Calu3 (cell line): ENCODE measurements at regions not wholly inside any gene's neighbourhood (a gene's known extent, or its start where the extent isn't known, plus 50 kb on each side); places are given as distances from the start of the nearest gene placed in this dataset.

ENCODE experiments used
- BruUV-seq: library from RNA; stranded (reverse); fragments of 400-500 nt; replicated peaks from 2 replicates; lab custom pipeline; 2021; lab: Mats Ljungman, UMichigan
- CTCF ChIA-PET: fragments of 300-600 bp; sonication (Branson Sonifier 250); formaldehyde crosslinking; loops from one replicate; lab custom pipeline; 2022; ENCODE audit warnings: antibody characterized with exemption; lab: Charles Lee
- DNase-seq: peaks from one replicate; pipeline ENCODE4 v3.0.0; 2022
- H3K27ac Mint-ChIP-seq: one replicate; pipeline ENCODE4 v1.8.0; 2022; ENCODE audit warnings: mixed read lengths; ENCODE audit not compliant: unreplicated experiment
- H3K27me3 Mint-ChIP-seq: one replicate; pipeline ENCODE4 v1.8.0; 2022; ENCODE audit warnings: mixed read lengths; ENCODE audit not compliant: unreplicated experiment
- H3K36me3 Mint-ChIP-seq: one replicate; pipeline ENCODE4 v1.8.0; 2022; ENCODE audit warnings: mild to moderate bottlenecking, moderate library complexity, mixed read lengths; ENCODE audit not compliant: insufficient read depth, unreplicated experiment
- H3K4me1 Mint-ChIP-seq: one replicate; pipeline ENCODE4 v1.8.0; 2022; ENCODE audit warnings: mild to moderate bottlenecking, low read depth, mixed read lengths; ENCODE audit not compliant: unreplicated experiment
- H3K4me3 Mint-ChIP-seq: one replicate; pipeline ENCODE4 v1.8.0; 2022; ENCODE audit warnings: mild to moderate bottlenecking, low read depth, moderate library complexity, mixed read lengths; ENCODE audit not compliant: unreplicated experiment
- H3K9me3 Mint-ChIP-seq: one replicate; pipeline ENCODE4 v1.8.0; 2022; ENCODE audit warnings: low read depth, mixed read lengths; ENCODE audit not compliant: unreplicated experiment
- intact Hi-C: fragments of 100-400 bp; cut with micrococcal nuclease; formaldehyde crosslinking; loops from one replicate; pipeline ENCODE4 v1.10.0; 2022; ENCODE audit not compliant: unreplicated experiment
- TF ChIP-seq, protein P1 (sequence below): fragments of 200-600 bp; IDR thresholded peaks from one replicate; pipeline ENCODE4 v1.8.0; 2022; ENCODE audit warnings: antibody characterized with exemption; ENCODE audit not compliant: unreplicated experiment

DNA sequence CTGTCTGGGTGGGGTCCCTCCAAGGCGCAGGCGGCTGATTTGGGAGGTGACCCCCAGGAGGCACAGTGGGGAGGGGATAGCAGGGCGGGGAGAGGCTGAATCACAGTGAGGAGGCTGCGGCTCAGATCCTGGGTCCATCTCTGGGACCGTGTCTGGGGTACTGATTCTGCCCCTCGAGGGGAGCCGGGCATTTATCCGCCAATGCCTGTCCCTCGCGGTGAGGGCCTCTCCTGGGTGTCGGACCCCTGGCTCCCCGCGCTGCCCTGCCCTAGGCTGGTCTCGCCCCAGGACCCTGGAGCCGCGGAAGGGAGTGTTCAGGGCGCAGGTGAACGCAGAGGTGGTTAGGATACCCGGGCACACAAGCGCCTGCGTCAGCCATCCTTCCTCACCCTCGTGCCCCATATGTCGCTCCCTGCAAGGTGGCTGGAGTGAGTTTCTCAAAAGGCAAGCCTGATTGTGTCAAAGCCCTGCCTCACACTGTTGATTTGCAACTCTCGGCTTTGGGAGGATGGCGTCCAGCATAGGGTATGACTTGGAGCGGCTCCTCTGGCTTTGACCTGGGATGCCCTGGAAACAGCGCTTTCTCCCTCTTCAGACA lies 530.9 kb downstream of the PTPRU start:
- peaks cover 73% of the 10 kb centered on the region for H3K27me3 Mint-ChIP-seq
- no peak for DNase-seq
- H3K4me1 Mint-ChIP-seq = no peaks in the 10 kb centered on the region
- CTCF ChIA-PET = no interaction called here
- no peaks in the 10 kb centered on the region for H3K36me3 Mint-ChIP-seq
- H3K4me3 Mint-ChIP-seq = no peak overlapping the region
- intact Hi-C loops = no loop called here
- no peaks in the 10 kb centered on the region for H3K9me3 Mint-ChIP-seq
- TF ChIP-seq, protein P1, sequence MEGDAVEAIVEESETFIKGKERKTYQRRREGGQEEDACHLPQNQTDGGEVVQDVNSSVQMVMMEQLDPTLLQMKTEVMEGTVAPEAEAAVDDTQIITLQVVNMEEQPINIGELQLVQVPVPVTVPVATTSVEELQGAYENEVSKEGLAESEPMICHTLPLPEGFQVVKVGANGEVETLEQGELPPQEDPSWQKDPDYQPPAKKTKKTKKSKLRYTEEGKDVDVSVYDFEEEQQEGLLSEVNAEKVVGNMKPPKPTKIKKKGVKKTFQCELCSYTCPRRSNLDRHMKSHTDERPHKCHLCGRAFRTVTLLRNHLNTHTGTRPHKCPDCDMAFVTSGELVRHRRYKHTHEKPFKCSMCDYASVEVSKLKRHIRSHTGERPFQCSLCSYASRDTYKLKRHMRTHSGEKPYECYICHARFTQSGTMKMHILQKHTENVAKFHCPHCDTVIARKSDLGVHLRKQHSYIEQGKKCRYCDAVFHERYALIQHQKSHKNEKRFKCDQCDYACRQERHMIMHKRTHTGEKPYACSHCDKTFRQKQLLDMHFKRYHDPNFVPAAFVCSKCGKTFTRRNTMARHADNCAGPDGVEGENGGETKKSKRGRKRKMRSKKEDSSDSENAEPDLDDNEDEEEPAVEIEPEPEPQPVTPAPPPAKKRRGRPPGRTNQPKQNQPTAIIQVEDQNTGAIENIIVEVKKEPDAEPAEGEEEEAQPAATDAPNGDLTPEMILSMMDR = no peak
- no TSS peak for BruUV-seq
- no peak overlapping the region for H3K27ac Mint-ChIP-seq

DNA sequence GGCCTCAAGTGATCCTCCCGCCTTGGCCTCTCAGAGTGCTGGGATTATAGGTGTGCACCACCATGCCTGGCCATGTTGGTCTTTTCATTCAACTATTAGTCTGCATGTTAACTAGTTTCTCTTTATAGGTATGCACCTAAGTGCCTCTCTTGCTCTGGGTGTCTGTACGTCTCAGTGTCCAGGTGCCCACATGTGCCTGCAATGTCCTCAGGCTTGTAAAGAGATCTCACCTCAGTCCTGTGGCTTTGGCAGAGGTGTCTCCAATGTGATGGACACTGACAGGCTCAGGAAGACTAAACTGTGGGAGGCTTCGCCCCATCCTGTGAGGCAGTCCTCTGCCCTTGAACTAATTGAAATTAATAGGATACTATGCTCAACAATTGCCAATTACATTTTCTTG lies 526.3 kb downstream of the PTPRU start:
- intact Hi-C loops = no loop called here
- DNase-seq = no peak
- Mint-ChIP-seq H3K36me3 (no peaks in the 10 kb centered on the region), H3K27me3 (peaks cover 87% of the 10 kb centered on the region), H3K9me3 (no peaks in the 10 kb centered on the region), H3K27ac (no peak overlapping the region), H3K4me3 (no peak overlapping the region), H3K4me1 (no peaks in the 10 kb centered on the region)
- TF ChIP-seq, protein P1 = no peak
- CTCF ChIA-PET = no interaction called here
- BruUV-seq = no TSS peak

DNA sequence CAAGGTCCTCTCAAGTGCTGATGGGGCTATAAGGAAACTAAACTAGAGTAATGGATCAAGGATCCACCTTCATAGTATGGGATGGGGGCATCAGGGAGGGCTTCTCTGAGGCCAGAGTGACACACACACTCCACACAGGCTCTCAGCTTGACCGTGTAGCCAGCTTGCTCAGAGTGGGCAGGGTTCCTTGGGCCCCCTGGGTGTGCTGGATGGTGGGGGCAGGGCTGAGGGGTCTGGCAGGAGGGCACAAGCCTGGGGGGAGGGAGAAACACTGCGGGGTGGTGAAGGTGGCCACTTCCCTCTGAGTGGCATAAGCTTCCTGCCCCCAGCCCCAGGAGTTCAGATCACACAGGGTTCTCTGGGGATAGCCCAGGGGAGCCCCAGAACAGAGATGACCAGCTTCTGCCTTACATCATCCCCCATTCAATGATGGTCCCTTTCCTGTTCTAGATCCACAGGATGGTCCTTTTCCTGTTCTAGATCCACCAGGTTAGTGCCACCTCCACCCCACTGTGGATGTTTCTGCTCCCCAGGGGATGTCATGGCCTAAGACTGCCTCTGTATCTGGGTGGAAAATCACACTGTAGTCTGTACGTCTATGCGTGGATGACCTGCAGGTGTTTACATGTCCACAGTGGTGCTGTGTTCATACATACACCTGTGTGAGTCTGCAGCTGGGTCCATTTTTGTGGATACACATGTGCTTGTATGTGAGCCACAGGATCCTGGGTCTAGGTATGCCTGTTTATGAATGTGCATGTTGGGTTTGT lies 525.0 kb downstream of the PTPRU start:
- H3K4me1 Mint-ChIP-seq = no peaks in the 10 kb centered on the region
- intact Hi-C loops = no loop called here
- H3K27me3 Mint-ChIP-seq = peaks cover 87% of the 10 kb centered on the region
- H3K9me3 Mint-ChIP-seq = no peaks in the 10 kb centered on the region
- no peak overlapping the region for H3K4me3 Mint-ChIP-seq
- TF ChIP-seq, protein P1 = no peak
- BruUV-seq = no TSS peak
- CTCF ChIA-PET = no interaction called here
- no peak for DNase-seq
- no peak overlapping the region for H3K27ac Mint-ChIP-seq
- no peaks in the 10 kb centered on the region for H3K36me3 Mint-ChIP-seq

DNA sequence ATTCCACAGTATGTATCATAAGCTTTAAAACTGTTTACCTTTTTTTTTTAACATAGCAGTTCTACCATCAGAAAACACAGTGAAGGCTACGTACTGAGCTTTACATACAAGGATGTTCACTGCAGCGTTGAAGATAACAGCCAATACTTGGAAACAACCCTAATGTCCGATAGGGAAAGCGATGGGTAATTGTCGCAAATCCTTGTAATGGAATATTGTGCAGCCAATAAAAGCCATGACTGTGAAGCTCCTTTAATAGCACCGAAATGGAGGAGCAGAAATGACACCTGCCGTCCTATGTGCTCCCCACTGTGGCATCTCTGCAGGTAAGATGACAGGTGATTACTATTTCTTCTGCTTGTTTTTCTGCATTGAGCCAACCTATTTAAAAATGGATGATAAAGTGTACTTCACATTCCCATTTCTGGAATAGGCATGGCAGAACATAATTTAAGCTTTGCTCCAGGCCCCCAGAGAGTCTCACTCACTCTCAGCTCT lies 523.8 kb downstream of the PTPRU start:
- DNase-seq = no peak
- Mint-ChIP-seq H3K4me1 (no peaks in the 10 kb centered on the region), H3K9me3 (no peaks in the 10 kb centered on the region), H3K27ac (no peak overlapping the region), H3K36me3 (no peaks in the 10 kb centered on the region), H3K27me3 (peaks cover 91% of the 10 kb centered on the region), H3K4me3 (no peak overlapping the region)
- no TSS peak for BruUV-seq
- CTCF ChIA-PET = no interaction called here
- intact Hi-C loops = no loop called here
- TF ChIP-seq, protein P1 = no peak
